GM12801 (cell line): ENCODE measurements at regions not wholly inside any gene's neighbourhood (a gene's known extent, or its start where the extent isn't known, plus 50 kb on each side); places are given as distances from the start of the nearest gene placed in this dataset.

Experiments
- CTCF ChIP-seq: IDR thresholded peaks from one replicate; pipeline ENCODE4 v1.5.1; 2011; ENCODE audit warnings: control low read depth; ENCODE audit not compliant: insufficient read length; ENCODE audit errors: extremely low read depth

- no peak for TF ChIP-seq CTCF
These were observed 139.9 kb downstream of the RPS12 start for GRCh38 chr6:132954222-132954621.

GRCh38 chr6:132954936-132955335, 140.6 kb downstream of the RPS12 start:
- no peak for TF ChIP-seq CTCF

GRCh38 chr6:132959639-132960326, 145.4 kb downstream of the RPS12 start:
- no peak for TF ChIP-seq CTCF

GRCh38 chr6:132960720-132961119, 146.4 kb downstream of the RPS12 start:
- no peak for TF ChIP-seq CTCF

- no peak for TF ChIP-seq CTCF
These were observed 146.8 kb downstream of the RPS12 start for GRCh38 chr6:132961122-132961521.

- TF ChIP-seq CTCF: no peak
These were observed 147.2 kb downstream of the RPS12 start for GRCh38 chr6:132961610-132962009.

GRCh38 chr6:132962936-132963868, 148.8 kb downstream of the RPS12 start:
- peak; percentile 10 for TF ChIP-seq CTCF
